DMS153 (cell line): ENCODE measurements at regions not wholly inside any gene's neighbourhood (a gene's known extent, or its start where the extent isn't known, plus 50 kb on each side); places are given as distances from the start of the nearest gene placed in this dataset.
"Not testable (repeated sequence)": the region's sequence is repeated elsewhere in the genome, so short reads cannot be mapped to it uniquely, and the experiment has no call there.

Source experiments
- DNase-seq: peaks from one replicate; lab custom pipeline; 2025; lab: John Stamatoyannopoulos, UW

DNA sequence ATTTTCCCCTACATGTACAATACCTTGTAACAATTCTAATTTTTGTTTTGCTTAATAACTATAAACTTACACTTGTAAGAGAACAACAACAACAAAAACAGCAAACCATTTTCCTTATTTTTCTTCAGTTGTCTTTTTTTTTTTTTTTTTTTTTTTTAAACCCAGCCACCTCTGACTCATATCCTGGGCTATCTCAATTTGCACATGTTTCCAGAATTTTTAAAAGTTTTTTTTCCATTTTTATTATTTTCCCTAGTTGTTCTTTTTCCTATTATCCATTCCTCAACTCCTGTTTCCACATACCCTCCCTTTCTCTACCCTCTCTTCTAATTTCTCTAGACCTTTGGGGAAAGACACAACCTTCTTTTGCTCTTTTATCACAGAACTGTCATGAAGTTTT, 112.5 kb downstream of the EFEMP1 start:
- DNase-seq = no peak

GRCh38 chr2:55810622-55811020, 113.0 kb downstream of the EFEMP1 start:
- no peak for DNase-seq

DNA sequence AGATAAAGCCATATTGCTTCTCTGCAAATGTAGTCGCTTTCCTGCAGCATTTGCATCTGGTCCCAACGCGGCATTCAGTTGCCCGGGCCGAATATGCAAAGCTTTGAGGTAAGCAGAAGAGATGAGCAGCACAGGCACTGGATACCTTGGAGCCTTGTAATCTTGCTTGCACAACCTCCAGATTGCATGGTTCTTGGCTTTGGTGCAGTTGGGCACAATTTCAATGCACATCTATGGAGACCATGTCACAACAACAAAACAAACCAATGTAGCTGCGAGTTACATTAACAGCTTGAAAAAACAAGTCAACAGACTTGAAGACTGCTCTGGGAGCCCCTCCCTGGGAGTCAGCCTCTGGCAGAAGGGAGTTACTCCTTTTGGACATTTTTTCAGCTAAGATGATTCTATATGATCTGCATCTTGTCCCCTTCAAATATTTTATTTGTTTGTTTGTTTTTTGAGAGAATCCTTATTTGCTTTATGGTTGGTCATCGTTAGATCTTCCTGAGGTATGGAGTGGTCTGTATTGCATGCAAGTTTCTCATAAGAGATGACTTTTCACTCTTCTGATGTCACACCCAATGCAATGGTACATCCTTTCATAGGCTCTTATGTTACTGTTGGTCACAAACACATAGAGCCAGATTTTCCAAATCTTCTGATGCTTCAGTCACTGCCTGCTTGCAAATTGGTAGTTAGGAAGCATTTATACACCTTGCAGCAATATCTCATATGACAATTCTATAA, 113.5 kb downstream of the EFEMP1 start:
- no peak for DNase-seq

DNA sequence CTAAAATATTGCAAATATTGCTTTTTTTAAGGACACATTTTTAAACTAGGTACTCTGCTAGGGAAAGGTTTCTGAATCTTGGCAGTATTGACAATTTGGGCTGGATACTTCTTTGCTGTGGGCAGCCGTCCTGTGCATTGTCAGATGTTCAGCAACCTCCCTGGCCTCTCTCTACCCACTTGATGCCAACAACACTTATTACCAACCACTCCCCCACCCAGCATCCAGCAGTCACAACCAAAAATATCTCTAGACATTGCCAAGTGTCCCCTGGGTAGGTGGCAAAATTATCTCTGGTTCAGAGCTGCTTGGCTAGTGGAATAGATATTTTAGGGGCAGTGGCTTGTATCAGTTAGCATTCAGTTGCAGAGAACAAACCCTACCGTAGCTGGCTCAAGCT, 114.3 kb upstream of the PNPT1 start:
- DNase-seq = no peak

DNA sequence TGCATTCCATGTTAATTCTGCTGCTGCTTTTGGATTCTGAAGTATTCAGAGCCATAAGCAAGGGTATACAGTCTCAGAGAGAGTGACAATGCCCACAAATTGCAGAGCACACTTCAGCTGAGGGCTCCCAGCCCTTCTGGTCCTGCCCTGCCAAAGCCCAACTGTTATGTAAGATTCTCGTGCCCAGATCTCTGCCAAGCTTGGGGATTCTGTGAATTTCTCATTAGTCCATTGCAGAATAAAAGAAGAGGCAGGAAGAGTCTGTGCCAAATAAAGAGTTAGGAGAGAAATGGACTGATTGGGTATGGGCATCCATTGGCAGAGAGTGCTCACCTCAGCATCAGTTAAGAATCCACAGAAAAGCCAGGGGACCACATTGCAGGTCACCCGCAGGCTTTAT, 112.0 kb upstream of the PNPT1 start:
- DNase-seq = no peak

GRCh38 chr2:55804535-55804934, 110.9 kb upstream of the PNPT1 start:
- no peak for DNase-seq

- no peak for DNase-seq
Measured at GRCh38 chr2:55802067-55802466, 108.4 kb upstream of the PNPT1 start.

- DNase-seq = no peak
Measured at GRCh38 chr2:55801436-55801835, 107.8 kb upstream of the PNPT1 start.

DNA sequence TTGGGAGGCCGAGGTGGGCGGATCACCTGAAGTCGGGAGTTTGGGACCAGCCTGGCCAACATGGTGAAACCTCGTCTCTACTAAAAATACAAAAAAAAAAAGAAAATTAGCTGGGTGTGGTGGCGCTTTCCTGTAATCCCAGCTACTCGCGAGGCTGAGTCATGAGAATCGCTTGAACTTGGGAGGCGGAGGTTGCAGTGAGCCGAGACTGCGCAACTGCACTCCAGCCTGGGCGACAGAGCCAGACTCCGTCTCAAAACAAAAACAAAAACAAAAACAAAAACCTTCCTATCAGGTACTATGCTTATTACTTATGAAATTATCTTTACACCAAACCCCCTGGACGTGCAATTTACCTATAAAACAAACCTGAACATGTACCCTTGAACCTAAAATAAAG, 106.0 kb upstream of the PNPT1 start:
- DNase-seq = not testable (repeated sequence)

DNA sequence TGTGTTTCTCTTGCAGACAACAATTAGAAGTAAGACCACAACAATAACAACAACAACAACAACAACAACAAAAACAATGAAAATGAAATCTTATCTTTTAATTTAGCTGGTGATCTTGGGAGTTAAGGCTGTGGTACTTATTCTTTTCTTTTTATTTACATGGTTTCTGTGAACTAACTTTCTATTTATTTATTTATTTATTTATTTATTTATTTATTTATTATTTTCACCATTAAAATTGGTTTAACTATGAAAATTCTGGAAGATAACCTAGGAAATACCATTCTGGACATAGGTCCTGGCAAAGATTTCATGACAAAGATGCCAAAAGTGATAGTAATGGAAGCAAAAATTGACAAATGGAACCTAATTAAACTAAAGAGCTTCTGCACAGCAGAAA, 102.5 kb upstream of the PNPT1 start:
- DNase-seq = no peak

GRCh38 chr2:55793602-55794001, 100.0 kb upstream of the PNPT1 start:
- not testable (repeated sequence) for DNase-seq

GRCh38 chr2:55786280-55786679, 92.6 kb upstream of the PNPT1 start:
- no peak for DNase-seq

GRCh38 chr2:55783751-55784150, 90.1 kb upstream of the PNPT1 start:
- DNase-seq = not testable (repeated sequence)

GRCh38 chr2:55782528-55783173, 89.0 kb upstream of the PNPT1 start:
- no peak for DNase-seq

DNA sequence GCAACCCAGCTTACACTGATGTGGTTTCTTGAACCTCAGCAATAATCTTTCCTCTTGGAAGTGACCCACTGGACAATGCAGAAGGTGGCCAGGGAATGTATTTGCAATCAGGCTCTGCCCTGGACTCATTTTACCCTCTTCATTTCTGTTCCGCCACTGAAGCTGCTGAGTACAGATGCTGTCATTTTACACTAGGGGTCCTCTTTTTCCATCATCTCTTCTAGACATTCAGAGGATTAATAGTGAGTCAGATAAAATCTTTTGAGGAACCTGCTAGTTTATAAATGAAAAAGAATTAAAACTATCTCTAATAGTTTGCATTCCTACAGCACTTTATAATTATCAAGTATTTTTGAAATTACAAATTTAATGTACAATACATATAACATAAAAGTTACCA, 87.9 kb upstream of the PNPT1 start:
- DNase-seq = no peak

DNA sequence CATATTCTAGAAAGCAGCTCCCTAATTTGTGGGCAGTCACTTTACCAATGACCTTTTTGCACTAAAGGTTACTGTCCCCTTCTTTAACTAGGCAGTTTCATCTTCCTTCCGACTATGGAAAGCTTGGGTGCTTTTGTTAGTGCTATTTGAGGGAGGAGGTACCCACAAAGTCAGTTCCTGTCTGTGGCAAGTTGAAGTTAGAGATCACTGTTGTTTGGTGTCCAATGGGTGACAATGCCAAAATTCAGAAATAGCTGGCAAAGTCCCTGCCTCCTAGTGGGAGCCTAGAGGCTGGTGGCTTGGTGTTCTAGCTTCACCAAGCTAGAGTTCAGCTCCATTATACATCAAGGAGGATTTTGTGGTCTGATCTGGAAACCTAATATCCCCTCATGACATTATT, 87.1 kb upstream of the PNPT1 start:
- no peak for DNase-seq

GRCh38 chr2:55779459-55780421, 86.1 kb upstream of the PNPT1 start:
- no peak for DNase-seq

GRCh38 chr2:55776966-55777365, 83.3 kb upstream of the PNPT1 start:
- DNase-seq = no peak

DNA sequence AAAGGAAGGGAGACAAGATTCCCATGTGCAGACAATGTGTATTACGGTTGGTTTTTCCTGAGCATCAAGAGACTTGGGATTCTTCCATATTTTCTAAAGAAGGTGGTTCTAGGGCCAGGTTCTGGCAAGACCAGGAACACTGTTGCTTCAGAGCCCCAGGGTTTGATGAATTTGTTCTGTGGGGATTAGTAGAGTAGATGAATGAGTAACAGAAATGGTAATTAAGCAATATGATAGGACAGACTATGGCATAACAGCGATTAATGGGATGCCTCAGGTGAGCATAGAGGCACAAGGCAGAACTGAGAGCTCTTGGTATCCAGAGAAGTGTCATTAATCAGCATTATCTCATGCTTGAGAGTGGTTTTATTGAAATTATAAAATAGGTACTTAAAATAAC, 82.8 kb upstream of the PNPT1 start:
- no peak for DNase-seq

DNA sequence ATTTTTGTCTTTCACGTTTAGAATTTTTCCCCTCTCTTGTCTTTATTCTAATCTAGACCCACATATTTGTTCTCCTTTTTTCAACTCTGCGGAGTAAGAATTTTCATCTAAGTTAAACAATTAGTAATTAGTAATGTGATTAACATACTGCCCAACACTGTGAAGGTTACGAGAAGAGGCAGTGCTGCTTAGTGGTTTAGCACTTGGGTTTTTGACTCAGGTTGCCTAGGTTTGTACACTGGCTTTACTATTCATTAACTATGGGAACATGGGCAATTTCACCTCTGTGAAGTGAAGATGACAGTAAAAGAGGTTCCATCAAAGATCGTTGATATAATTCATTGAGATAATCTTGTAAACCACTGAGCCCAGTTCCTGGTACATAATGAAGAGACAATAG, 82.2 kb upstream of the PNPT1 start:
- no peak for DNase-seq

DNA sequence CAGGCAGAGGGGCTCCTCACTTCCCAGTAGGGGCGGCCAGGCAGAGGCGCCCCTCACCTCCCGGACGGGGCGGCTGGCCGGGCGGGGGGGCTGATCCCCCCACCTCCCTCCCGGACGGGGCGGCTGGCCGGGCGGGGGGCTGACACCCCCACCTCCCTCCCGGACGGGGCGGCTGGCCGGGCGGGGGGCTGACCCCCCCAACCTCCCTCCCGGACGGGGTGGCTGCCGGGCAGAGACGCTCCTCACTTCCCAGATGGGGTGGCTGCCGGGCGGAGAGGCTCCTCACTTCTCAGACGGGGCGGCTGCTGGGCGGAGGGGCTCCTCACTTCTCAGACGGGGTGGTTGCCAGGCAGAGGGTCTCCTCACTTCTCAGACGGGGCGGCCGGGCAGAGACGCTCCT, 80.0 kb upstream of the PNPT1 start:
- not testable (repeated sequence) for DNase-seq

DNA sequence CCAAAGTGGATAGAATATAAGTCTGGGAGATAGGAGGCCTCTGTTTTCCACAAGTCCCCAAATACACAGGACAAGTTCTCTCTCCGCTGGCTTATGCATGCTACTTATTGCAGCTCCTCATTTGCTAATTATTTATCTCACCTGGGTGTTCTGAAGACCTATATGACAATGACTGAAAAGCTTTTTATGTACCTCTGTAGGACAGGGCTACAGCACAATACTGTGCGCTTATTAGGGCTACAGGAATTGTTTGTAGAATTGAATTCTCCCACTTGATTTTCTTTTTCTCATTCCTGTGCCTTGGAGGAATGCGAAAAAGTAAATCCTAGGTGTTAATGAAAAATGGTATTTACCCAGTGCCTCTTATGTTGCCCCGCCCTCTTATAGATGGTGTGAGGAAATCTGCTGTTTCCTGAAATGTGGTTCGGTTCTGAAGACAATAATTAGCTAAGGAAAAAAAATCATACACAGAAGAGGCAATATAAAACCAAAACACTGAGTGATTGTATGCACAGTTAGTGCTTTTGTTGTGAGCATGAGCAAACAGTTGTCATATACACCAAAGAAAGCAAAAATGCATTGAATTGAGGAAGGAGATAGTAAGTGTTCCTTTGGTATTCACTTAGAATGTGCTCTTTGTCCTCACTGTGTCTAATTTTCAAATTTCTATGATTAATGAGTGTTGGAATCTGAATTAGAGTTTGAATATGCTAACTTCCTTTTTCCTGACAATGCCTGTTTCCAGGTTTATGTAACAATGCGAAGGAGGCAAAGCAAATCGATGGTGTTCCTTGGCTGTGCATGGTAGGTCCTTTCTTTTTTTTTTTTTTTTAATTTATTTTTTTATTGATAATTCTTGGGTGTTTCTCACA, 78.7 kb upstream of the PNPT1 start:
- DNase-seq = no peak
